SHP77 treated with DMSO at 0.1 percent for 48 hours (cell line): ENCODE measurements at regions not wholly inside any gene's neighbourhood (a gene's known extent, or its start where the extent isn't known, plus 50 kb on each side); places are given as distances from the start of the nearest gene placed in this dataset.
"Not testable (repeated sequence)": the region's sequence is repeated elsewhere in the genome, so short reads cannot be mapped to it uniquely, and the experiment has no call there.

ENCODE experiments used
- DNase-seq: peaks from one replicate; lab custom pipeline; 2025; lab: John Stamatoyannopoulos, UW

- DNase-seq = peak; percentile 47
Observed at GRCh38 chr6:168852376-168852884, 401.2 kb downstream of the THBS2 start.

GRCh38 chr6:168851460-168852375 lies 401.9 kb downstream of the THBS2 start:
- DNase-seq = no peak

- DNase-seq = not testable (repeated sequence)
Observed at GRCh38 chr6:168850027-168850736, 403.5 kb downstream of the THBS2 start.

- DNase-seq = no peak
Observed at GRCh38 chr6:168849459-168849858, 404.2 kb downstream of the THBS2 start.

- DNase-seq = no peak
Observed at GRCh38 chr6:168848797-168849196, 404.8 kb downstream of the THBS2 start.

GRCh38 chr6:168844821-168845609 lies 404.0 kb downstream of the SMOC2 start:
- DNase-seq = no peak

GRCh38 chr6:168842632-168843212 lies 401.7 kb downstream of the SMOC2 start:
- DNase-seq = not testable (repeated sequence)

- no peak for DNase-seq
Observed at GRCh38 chr6:168841609-168842278, 400.8 kb downstream of the SMOC2 start.

GRCh38 chr6:168840932-168841331 lies 399.9 kb downstream of the SMOC2 start:
- not testable (repeated sequence) for DNase-seq

GRCh38 chr6:168840299-168840698 lies 399.3 kb downstream of the SMOC2 start:
- not testable (repeated sequence) for DNase-seq

- peak; percentile 81 for DNase-seq
Observed at GRCh38 chr6:168838037-168838399, 397.0 kb downstream of the SMOC2 start.

- no peak for DNase-seq
Observed at GRCh38 chr6:168837254-168838036, 396.5 kb downstream of the SMOC2 start.

GRCh38 chr6:168835991-168836390 lies 395.0 kb downstream of the SMOC2 start:
- no peak for DNase-seq

GRCh38 chr6:168834801-168835200 lies 393.8 kb downstream of the SMOC2 start:
- no peak for DNase-seq

GRCh38 chr6:168834042-168834587 lies 393.1 kb downstream of the SMOC2 start:
- no peak for DNase-seq

GRCh38 chr6:168828800-168829199 lies 387.8 kb downstream of the SMOC2 start:
- no peak for DNase-seq

- no peak for DNase-seq
Observed at GRCh38 chr6:168828035-168828434, 387.1 kb downstream of the SMOC2 start.

GRCh38 chr6:168827586-168827871 lies 386.5 kb downstream of the SMOC2 start:
- DNase-seq = no peak

- no peak for DNase-seq
Observed at GRCh38 chr6:168826726-168827585, 386.0 kb downstream of the SMOC2 start.

GRCh38 chr6:168826078-168826390 lies 385.1 kb downstream of the SMOC2 start:
- no peak for DNase-seq
